Endothelial cell of umbilical vein (primary cell): ENCODE measurements at regions not wholly inside any gene's neighbourhood (a gene's known extent, or its start where the extent isn't known, plus 50 kb on each side); places are given as distances from the start of the nearest gene placed in this dataset.
"Not testable (repeated sequence)": the region's sequence is repeated elsewhere in the genome, so short reads cannot be mapped to it uniquely, and the experiment has no call there.

Source experiments
- BruUV-seq: library from RNA; stranded (reverse); fragments of 400-500 nt; replicated peaks from 2 replicates; lab custom pipeline; 2021; lab: Mats Ljungman, UMichigan
- CTCF ChIA-PET: fragments of 300-600, 350-600 bp; sonication (Branson Sonifier 250); formaldehyde crosslinking; loops from one replicate; lab custom pipeline; 2021; ENCODE audit warnings: antibody characterized with exemption, inconsistent platforms; lab: Charles Lee
- POLR2A ChIA-PET: fragments of 300-600, 350-600 bp; sonication (Branson Sonifier 250); formaldehyde crosslinking; loops from one replicate; lab custom pipeline; 2021; ENCODE audit warnings: antibody characterized with exemption, inconsistent platforms; lab: Charles Lee
- DNase-seq: peaks from one replicate; pipeline ENCODE4 v3.0.0-alpha.2; 2011; ENCODE audit warnings: low read depth, low spot score
- FAIRE-seq: peaks from 2 replicates; lab custom pipeline; 2011; peaks lifted over from hg19 to GRCh38; lab: Jason Lieb, UNC
- H2AFZ ChIP-seq: 2 replicates; pipeline ENCODE4 v1.6.0; 2012; ENCODE audit warnings: low read depth, low read length, control low read depth, inconsistent platforms
- H3K27ac ChIP-seq: 2 replicates; pipeline ENCODE4 v1.5.1; 2011; ENCODE audit warnings: low read depth, mild to moderate bottlenecking, control low read depth, low read length, moderate library complexity; ENCODE audit not compliant: insufficient read depth
- H3K27me3 ChIP-seq, 2 experiments: 2 replicates each; pipeline versions ENCODE4 v1.6.0 to v1.6.1; 2011; ENCODE audit warnings: low read length in 2 of 2, mixed read lengths in 1 of 2; ENCODE audit not compliant: control insufficient read depth in 2 of 2, insufficient read depth in 2 of 2
- H3K36me3 ChIP-seq, 2 experiments: 2 replicates in 1 of 2; 3 replicates in 1 of 2; pipeline ENCODE4 v1.5.1; 2011; ENCODE audit warnings: low read length in 2 of 2, mild to moderate bottlenecking in 1 of 2, moderate library complexity in 1 of 2; ENCODE audit not compliant: control insufficient read depth in 2 of 2, insufficient read depth in 2 of 2; ENCODE audit errors: extremely low read depth in 1 of 2
- H3K4me1 ChIP-seq: 3 replicates; pipeline ENCODE4 v1.5.1; 2011; ENCODE audit warnings: mild to moderate bottlenecking, low read length; ENCODE audit not compliant: control insufficient read depth, insufficient read depth; ENCODE audit errors: extremely low read depth
- H3K4me2 ChIP-seq: 2 replicates; pipeline ENCODE4 v1.6.1; 2011; ENCODE audit warnings: low read length, control low read depth, mixed read lengths; ENCODE audit not compliant: insufficient read depth
- H3K4me3 ChIP-seq, 3 experiments: fragments of 200-600 bp in 1 of 3; sonication (generic), shearing (Covaris generic) in 1 of 3; replicated peaks in 1 of 3; 2 replicates each; pipeline ENCODE4 v1.5.1; 2011 to 2016; ENCODE audit warnings: control low read depth in 3 of 3, low read length in 3 of 3, mild to moderate bottlenecking in 2 of 3, inconsistent platforms in 1 of 3, low read depth in 1 of 3, moderate library complexity in 1 of 3; ENCODE audit not compliant: insufficient read depth in 1 of 3
- H3K79me2 ChIP-seq: 2 replicates; pipeline ENCODE4 v1.6.0; 2012; ENCODE audit warnings: low read length, inconsistent platforms; ENCODE audit not compliant: control insufficient read depth, insufficient read depth
- H3K9ac ChIP-seq: replicated peaks from 2 replicates; pipeline ENCODE3; 2011; ENCODE audit warnings: low read length, control low read depth; ENCODE audit not compliant: insufficient read depth; ENCODE audit errors: extremely low read depth
- H3K9me1 ChIP-seq: replicated peaks from 3 replicates; pipeline ENCODE4 v1.6.0; 2011; ENCODE audit warnings: mild to moderate bottlenecking, low read length; ENCODE audit not compliant: control insufficient read depth, insufficient read depth; ENCODE audit errors: extremely low read depth
- H3K9me3 ChIP-seq: replicated peaks from 2 replicates; pipeline ENCODE4 v1.5.1; 2012; ENCODE audit warnings: low read length, inconsistent platforms; ENCODE audit not compliant: control insufficient read depth, insufficient read depth
- H4K20me1 ChIP-seq: replicated peaks from 2 replicates; pipeline ENCODE3; 2011; ENCODE audit warnings: mild to moderate bottlenecking, low read length; ENCODE audit not compliant: control insufficient read depth, insufficient read depth; ENCODE audit errors: extremely low read depth
- CTCF ChIP-seq, 2 donors: IDR thresholded peaks; 1 replicate in 1 of 2; 2 replicates in 1 of 2; pipeline ENCODE4 v1.5.1; 2011; ENCODE audit warnings: low read length in 2 of 2, mild to moderate bottlenecking in 2 of 2, moderate library complexity in 2 of 2, control low read depth in 1 of 2, inconsistent platforms in 1 of 2, low read depth in 1 of 2; ENCODE audit not compliant: insufficient read depth in 1 of 2; ENCODE audit errors: extremely low read depth in 1 of 2
- FOS ChIP-seq: IDR thresholded peaks from 2 replicates; pipeline ENCODE4 v1.6.1; 2011; ENCODE audit warnings: mild to moderate bottlenecking, low read length, moderate library complexity, borderline replicate concordance; ENCODE audit not compliant: insufficient read depth
- GATA2 ChIP-seq: IDR thresholded peaks from 2 replicates; pipeline ENCODE4 v1.7.0; 2011; ENCODE audit warnings: low read depth, mild to moderate bottlenecking, moderate library complexity, mixed read lengths, low read length; ENCODE audit not compliant: insufficient read length, insufficient read depth
- MYC ChIP-seq: IDR thresholded peaks from one replicate; pipeline ENCODE4 v1.6.1; 2011; ENCODE audit warnings: mild to moderate bottlenecking, low read depth, low read length
- POLR2A ChIP-seq: IDR thresholded peaks from 2 replicates; pipeline ENCODE4 v1.6.1; 2012; ENCODE audit warnings: low read depth, mild to moderate bottlenecking, control low read depth, low read length
- dilution Hi-C: fragments of 300-500 bp; cut with MboI; formaldehyde crosslinking; loops from one replicate; pipeline ENCODE4 v1.15.0; 2019; ENCODE audit warnings: low sequenced_read_pairs; ENCODE audit not compliant: extremely low pct_ligation_motif_present
- intact Hi-C: fragments of 100-400 bp; cut with micrococcal nuclease; formaldehyde crosslinking; loops from one replicate; pipeline ENCODE4 v1.10.0; 2022
- TF ChIP-seq, protein P1 (sequence below): IDR thresholded peaks from 2 replicates; pipeline ENCODE4 v1.6.1; 2011; ENCODE audit not compliant: insufficient read depth, insufficient read length

DNA sequence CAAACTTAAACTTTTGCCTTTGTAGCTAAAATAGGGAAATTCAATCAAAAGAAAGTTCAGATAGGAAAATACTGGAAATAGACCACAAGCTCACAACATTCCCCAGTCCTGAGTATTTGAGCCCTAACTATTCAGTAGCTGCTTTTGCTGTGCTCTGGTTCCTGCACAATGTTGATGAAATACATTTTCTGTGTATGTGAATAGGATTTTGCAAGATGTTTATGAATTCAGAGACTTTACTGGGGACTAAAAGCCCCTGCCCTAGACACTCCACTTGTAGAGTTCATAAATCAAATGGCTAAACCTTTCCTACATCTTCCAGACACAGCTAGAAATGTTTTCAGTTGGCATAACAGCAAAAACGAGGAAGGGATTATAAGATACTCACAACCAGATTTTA is 105.9 kb downstream of the FBXO8 start:
- no TSS peak for BruUV-seq
- TF ChIP-seq, protein P1, sequence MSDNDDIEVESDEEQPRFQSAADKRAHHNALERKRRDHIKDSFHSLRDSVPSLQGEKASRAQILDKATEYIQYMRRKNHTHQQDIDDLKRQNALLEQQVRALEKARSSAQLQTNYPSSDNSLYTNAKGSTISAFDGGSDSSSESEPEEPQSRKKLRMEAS: no peak
- TF ChIP-seq MYC (no peak), POLR2A (no peak), FOS (no peak), CTCF (IDR thresholded peaks at IDR 0.05; ENCODE audit: extremely low read depth in 1 of 2, insufficient read depth in 1 of 2, low read depth in 1 of 2, low read length in 2 of 2) (no peak), GATA2 (no peak)
- CTCF ChIA-PET: interaction anchor here (0.6 to 1.6 kb wide), 2 partner anchors 15 to 760 kb away, joined by 3 read pairs; no protein-coding TSS in a partner anchor

GRCh38 chr4:174175836-174176235 is 107.6 kb downstream of the FBXO8 start:
- H3K9me3 ChIP-seq, DNase-seq, H3K27me3 ChIP-seq, H3K4me3 ChIP-seq, H3K79me2 ChIP-seq, intact Hi-C loops, H3K9me1 ChIP-seq, FAIRE-seq, POLR2A ChIA-PET, H3K36me3 ChIP-seq, H3K27ac ChIP-seq, dilution Hi-C loops, H3K9ac ChIP-seq, H2AFZ ChIP-seq, H3K4me1 ChIP-seq, BruUV-seq, CTCF ChIA-PET, H4K20me1 ChIP-seq, H3K4me2 ChIP-seq: not testable (repeated sequence)

More for the DNA sequence above, 105.9 kb downstream of the FBXO8 start:
- H3K27me3 ChIP-seq: peaks cover 0 to 2% of the 10 kb centered on the region in 2 experiments
- dilution Hi-C loops (no loop called here), intact Hi-C loops (no loop called here)
- POLR2A ChIA-PET: no interaction called here
- H2AFZ ChIP-seq: no peak overlapping the region
- H3K4me2 ChIP-seq: no peak overlapping the region
- FAIRE-seq (no peak), DNase-seq (no peak)
- H3K4me3 ChIP-seq: no peak overlapping the region
- no peaks in the 10 kb centered on the region for H3K9me1 ChIP-seq
- no peaks in the 10 kb centered on the region for H4K20me1 ChIP-seq
- H3K36me3 ChIP-seq: no peaks in the 10 kb centered on the region
- no peaks in the 10 kb centered on the region for H3K4me1 ChIP-seq
- no peaks in the 10 kb centered on the region for H3K9me3 ChIP-seq
- no peak overlapping the region for H3K9ac ChIP-seq
- no peak overlapping the region for H3K27ac ChIP-seq
- no peaks in the 10 kb centered on the region for H3K79me2 ChIP-seq
